ENCODE measurements at regions not wholly inside any gene's neighbourhood (a gene's known extent, or its start where the extent isn't known, plus 50 kb on each side); places are given as distances from the start of the nearest gene placed in this dataset.

GRCh38 chr1:219466766-219467165, 146.1 kb downstream of the ZC3H11B start:
- DNase-seq (ENCODE audit: low read depth), result no peak
- TF ChIP-seq, protein P1, sequence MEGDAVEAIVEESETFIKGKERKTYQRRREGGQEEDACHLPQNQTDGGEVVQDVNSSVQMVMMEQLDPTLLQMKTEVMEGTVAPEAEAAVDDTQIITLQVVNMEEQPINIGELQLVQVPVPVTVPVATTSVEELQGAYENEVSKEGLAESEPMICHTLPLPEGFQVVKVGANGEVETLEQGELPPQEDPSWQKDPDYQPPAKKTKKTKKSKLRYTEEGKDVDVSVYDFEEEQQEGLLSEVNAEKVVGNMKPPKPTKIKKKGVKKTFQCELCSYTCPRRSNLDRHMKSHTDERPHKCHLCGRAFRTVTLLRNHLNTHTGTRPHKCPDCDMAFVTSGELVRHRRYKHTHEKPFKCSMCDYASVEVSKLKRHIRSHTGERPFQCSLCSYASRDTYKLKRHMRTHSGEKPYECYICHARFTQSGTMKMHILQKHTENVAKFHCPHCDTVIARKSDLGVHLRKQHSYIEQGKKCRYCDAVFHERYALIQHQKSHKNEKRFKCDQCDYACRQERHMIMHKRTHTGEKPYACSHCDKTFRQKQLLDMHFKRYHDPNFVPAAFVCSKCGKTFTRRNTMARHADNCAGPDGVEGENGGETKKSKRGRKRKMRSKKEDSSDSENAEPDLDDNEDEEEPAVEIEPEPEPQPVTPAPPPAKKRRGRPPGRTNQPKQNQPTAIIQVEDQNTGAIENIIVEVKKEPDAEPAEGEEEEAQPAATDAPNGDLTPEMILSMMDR (IDR thresholded peaks at IDR 0.05; ENCODE audit: low read depth, low read length, missing control alignments), result no peak

GRCh38 chr1:219465212-219466093, 147.5 kb downstream of the ZC3H11B start:
- H3K4me3 ChIP-seq (ENCODE audit: low read depth, low read length), result no peak overlapping the region; the same call in 1 of the 2 replicates
- TF ChIP-seq, protein P1 (IDR thresholded peaks at IDR 0.05; ENCODE audit: low read depth, low read length, missing control alignments), result no peak
- peak; percentile 74 for DNase-seq (ENCODE audit: low read depth)

More at GRCh38 chr1:219466766-219467165, 146.1 kb downstream of the ZC3H11B start:
- no peak overlapping the region for H3K4me3 ChIP-seq (ENCODE audit: low read depth, low read length)

DNA sequence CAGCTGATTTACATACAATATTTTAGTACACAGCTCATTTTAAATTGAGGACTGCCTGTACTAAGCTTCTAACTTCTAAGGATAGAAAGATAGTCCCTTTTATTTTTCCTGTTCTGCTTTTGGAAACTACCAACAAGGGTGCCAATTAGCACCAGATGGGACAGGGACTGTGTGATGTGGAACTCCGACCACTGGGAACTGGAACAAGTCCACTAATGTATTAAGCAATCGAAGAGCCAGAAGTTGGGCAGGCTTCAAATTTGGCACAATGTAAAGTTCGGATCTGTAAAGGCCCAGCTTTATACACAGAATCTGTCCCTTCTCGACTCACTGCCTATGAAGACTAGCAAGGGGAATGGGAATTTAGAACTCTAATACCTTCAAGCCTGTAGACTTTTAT, 149.3 kb downstream of the ZC3H11B start:
- DNase-seq (ENCODE audit: low read depth), result no peak
- TF ChIP-seq, protein P1 (IDR thresholded peaks at IDR 0.05; ENCODE audit: low read depth, low read length, missing control alignments), result no peak
- H3K4me3 ChIP-seq (ENCODE audit: low read depth, low read length), result no peak overlapping the region

- no peak for DNase-seq (ENCODE audit: low read depth)
- TF ChIP-seq, protein P1 (IDR thresholded peaks at IDR 0.05; ENCODE audit: low read depth, low read length, missing control alignments), result no peak
- H3K4me3 ChIP-seq (ENCODE audit: low read depth, low read length), result no peak overlapping the region
These were observed 150.9 kb downstream of the ZC3H11B start for GRCh38 chr1:219461981-219462400.

DNA sequence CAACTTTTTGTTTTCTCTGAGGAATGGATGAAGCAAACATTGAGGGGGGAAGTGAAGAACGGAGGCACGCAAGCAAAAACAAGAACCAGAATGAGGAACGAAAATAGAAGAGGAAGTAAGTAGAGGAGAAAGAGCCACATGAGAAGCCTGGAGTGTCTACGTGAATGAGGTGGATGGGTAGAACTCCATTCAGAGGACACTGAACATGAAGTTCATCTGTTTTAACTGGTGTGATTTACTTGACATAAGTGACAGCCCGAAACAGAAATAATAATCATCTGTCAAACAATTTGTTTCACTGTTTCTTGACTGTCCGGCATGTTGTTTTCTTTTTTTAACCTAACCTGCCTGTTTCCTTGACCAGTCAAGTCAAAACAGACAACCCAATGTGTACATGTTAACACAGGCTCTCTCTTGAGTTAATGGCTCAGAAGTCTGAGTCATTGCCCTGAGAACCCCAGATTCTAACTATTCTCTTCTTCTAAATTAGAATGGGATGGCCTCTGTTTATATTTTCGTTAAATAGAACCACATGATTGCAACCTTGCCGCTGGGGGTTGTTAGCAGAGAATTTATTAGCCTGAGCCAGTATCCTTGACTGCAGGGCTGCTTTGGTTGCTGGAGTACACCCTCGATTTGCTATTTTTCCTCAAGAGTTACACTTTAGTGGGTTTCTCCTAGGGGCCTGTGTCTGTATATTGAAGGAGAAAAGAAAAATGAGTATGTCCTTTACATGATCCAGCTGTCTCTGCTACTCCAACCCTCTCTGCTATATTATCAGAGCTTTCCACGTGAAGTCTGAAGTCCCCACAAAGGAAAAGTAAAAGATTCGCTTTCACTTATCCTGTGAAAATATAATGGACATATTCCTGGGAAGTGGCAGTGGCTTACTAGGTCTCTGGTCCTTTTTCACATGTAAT, 151.7 kb downstream of the ZC3H11B start:
- DNase-seq (ENCODE audit: low read depth), result peak; percentile 71
- no peak overlapping the region; the same call in 1 of the 2 replicates for H3K4me3 ChIP-seq (ENCODE audit: low read depth, low read length)
- TF ChIP-seq, protein P1 (IDR thresholded peaks at IDR 0.05; ENCODE audit: low read depth, low read length, missing control alignments), result no peak

DNA sequence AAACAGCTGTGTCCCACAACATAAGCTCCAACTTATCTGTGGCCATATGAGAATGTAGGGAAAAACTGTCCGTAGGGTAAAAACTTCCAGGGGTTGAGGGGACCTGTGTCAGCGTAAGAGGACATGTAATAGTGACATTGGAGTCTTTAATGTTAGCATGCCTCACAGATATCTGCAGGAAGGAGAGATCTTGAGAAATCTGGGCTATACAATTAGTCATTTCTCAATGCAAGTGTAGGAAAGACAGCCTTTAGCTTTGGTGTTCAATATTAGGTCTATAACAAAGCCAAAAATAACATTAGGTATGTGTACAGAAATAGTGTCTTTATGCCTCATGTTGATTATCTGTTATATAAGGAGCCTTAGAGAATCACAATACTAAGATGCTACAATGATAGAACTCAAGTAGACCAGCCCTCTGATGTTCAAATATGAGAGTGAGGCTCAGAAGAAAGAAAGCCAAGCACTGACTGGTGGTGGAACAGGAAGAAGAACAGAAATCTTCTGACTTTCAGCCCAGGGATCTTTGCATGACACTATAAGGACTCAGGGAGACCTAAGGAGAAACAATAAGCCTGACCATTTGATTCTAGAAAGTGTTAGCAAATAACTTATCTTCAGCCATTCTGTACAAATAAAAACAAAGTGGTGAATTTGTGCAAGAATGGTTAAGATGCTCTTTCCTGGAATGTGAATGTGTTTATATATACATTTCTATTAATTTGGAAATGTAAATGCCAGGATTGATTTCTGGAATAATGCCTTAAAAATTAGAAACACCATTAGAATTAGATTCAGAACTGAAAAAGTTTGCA, 152.6 kb downstream of the ZC3H11B start:
- no peak overlapping the region for H3K4me3 ChIP-seq (ENCODE audit: low read depth, low read length)
- TF ChIP-seq, protein P1 (IDR thresholded peaks at IDR 0.05; ENCODE audit: low read depth, low read length, missing control alignments), result no peak
- DNase-seq (ENCODE audit: low read depth), result no peak
